UCSD-AML1 (cell line): ENCODE measurements at regions not wholly inside any gene's neighbourhood (a gene's known extent, or its start where the extent isn't known, plus 50 kb on each side); places are given as distances from the start of the nearest gene placed in this dataset.

Experiments
- DNase-seq: peaks from one replicate; lab custom pipeline; 2025; ENCODE audit not compliant: unreplicated experiment; lab: John Stamatoyannopoulos, UW

GRCh38 chr3:160163229-160163878 lies 61.9 kb upstream of the C3orf80 start:
- no peak for DNase-seq

GRCh38 chr3:160168246-160168645 lies 57.0 kb upstream of the C3orf80 start:
- no peak for DNase-seq

- DNase-seq, result no peak
Observed at GRCh38 chr3:160169139-160169976, 55.9 kb upstream of the C3orf80 start.

- no peak for DNase-seq
Observed at GRCh38 chr3:160170409-160171370, 54.5 kb upstream of the C3orf80 start.

GRCh38 chr3:160171813-160172212 lies 53.4 kb upstream of the C3orf80 start:
- DNase-seq, result no peak

GRCh38 chr3:160174621-160175020 lies 50.6 kb upstream of the C3orf80 start:
- DNase-seq, result no peak
